ENCODE measurements at regions not wholly inside any gene's neighbourhood (a gene's known extent, or its start where the extent isn't known, plus 50 kb on each side); places are given as distances from the start of the nearest gene placed in this dataset.

DNA sequence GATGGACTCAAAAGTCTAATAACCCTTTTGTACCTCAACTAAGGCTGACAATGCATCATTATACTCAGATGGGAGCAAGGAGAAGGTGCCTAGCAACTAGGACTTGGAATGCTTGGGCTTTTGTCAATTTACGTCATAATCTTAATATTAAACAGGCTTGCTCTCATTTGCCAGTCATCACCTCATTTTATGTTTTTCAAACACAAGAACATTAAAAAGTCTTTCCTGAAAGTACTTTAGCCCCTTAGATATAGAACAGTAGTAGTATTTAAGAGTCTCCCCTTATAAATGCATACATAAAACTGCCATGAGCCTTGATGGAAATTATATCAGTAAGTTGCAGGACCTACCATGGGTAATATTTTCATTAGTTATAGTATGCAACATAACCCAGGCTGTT is 150.7 kb upstream of the INTU start:
- TF ChIP-seq, protein P1, sequence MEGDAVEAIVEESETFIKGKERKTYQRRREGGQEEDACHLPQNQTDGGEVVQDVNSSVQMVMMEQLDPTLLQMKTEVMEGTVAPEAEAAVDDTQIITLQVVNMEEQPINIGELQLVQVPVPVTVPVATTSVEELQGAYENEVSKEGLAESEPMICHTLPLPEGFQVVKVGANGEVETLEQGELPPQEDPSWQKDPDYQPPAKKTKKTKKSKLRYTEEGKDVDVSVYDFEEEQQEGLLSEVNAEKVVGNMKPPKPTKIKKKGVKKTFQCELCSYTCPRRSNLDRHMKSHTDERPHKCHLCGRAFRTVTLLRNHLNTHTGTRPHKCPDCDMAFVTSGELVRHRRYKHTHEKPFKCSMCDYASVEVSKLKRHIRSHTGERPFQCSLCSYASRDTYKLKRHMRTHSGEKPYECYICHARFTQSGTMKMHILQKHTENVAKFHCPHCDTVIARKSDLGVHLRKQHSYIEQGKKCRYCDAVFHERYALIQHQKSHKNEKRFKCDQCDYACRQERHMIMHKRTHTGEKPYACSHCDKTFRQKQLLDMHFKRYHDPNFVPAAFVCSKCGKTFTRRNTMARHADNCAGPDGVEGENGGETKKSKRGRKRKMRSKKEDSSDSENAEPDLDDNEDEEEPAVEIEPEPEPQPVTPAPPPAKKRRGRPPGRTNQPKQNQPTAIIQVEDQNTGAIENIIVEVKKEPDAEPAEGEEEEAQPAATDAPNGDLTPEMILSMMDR (IDR thresholded peaks at IDR 0.05), result no peak
- TF ChIP-seq POLR2AphosphoS5 (IDR thresholded peaks at IDR 0.05), result no peak
